ENCODE measurements at regions not wholly inside any gene's neighbourhood (a gene's known extent, or its start where the extent isn't known, plus 50 kb on each side); places are given as distances from the start of the nearest gene placed in this dataset.

GRCh38 chr15:70151462-70151861, 53.7 kb upstream of the TLE3 start:
- Mint-ChIP-seq H3K27ac (no peak overlapping the region), H3K36me3 (ENCODE audit: low read depth) (no peaks in the 10 kb centered on the region), H3K27me3 (peaks cover 61% of the 10 kb centered on the region), H3K4me1 (ENCODE audit: low read depth) (peaks cover 50% of the 10 kb centered on the region), H3K4me3 (no peak overlapping the region), H3K9me3 (no peaks in the 10 kb centered on the region)
- intact Hi-C loops (cut with micrococcal nuclease): no loop called here

GRCh38 chr15:70151003-70151402, 53.3 kb upstream of the TLE3 start:
- Mint-ChIP-seq H3K4me1 (ENCODE audit: low read depth) (peaks cover 50% of the 10 kb centered on the region), H3K27me3 (peaks cover 62% of the 10 kb centered on the region), H3K4me3 (no peak overlapping the region), H3K9me3 (no peaks in the 10 kb centered on the region), H3K27ac (no peak overlapping the region), H3K36me3 (ENCODE audit: low read depth) (no peaks in the 10 kb centered on the region)
- intact Hi-C loops (cut with micrococcal nuclease): no loop called here

- Mint-ChIP-seq H3K36me3 (ENCODE audit: low read depth) (no peaks in the 10 kb centered on the region), H3K4me1 (ENCODE audit: low read depth) (peaks cover 51% of the 10 kb centered on the region), H3K4me3 (no peak overlapping the region), H3K27me3 (peaks cover 60% of the 10 kb centered on the region), H3K27ac (no peak overlapping the region), H3K9me3 (no peaks in the 10 kb centered on the region)
- intact Hi-C loops (cut with micrococcal nuclease): no loop called here
Measured at GRCh38 chr15:70150405-70150747, 52.7 kb upstream of the TLE3 start.

- Mint-ChIP-seq H3K27ac (no peak overlapping the region), H3K9me3 (no peaks in the 10 kb centered on the region), H3K4me1 (ENCODE audit: low read depth) (peaks cover 52% of the 10 kb centered on the region), H3K4me3 (no peak overlapping the region), H3K36me3 (ENCODE audit: low read depth) (no peaks in the 10 kb centered on the region), H3K27me3 (peaks cover 60% of the 10 kb centered on the region)
- intact Hi-C loops (cut with micrococcal nuclease): loop anchor here (10.0 kb wide), 1 partner anchor 115 kb away; no protein-coding TSS in a partner anchor
Measured at GRCh38 chr15:70149667-70150404, 52.1 kb upstream of the TLE3 start.

GRCh38 chr15:70147778-70148177, 50.1 kb upstream of the TLE3 start:
- Mint-ChIP-seq H3K4me1 (ENCODE audit: low read depth) (peaks cover 59% of the 10 kb centered on the region), H3K27ac (no peak overlapping the region), H3K9me3 (no peaks in the 10 kb centered on the region), H3K27me3 (peaks cover 69% of the 10 kb centered on the region), H3K4me3 (no peak overlapping the region), H3K36me3 (ENCODE audit: low read depth) (no peaks in the 10 kb centered on the region)
- intact Hi-C loops (cut with micrococcal nuclease): loop anchor here (10.0 kb wide), 1 partner anchor 117 kb away; no protein-coding TSS in a partner anchor

Measured in dendritic cell treated with granulocyte-macrophage colony-stimulating factor and Interleukin-4, amounts not matched to agents 40 ng/mL and 50 ng/mL, for 4 days (primary cell).